Colonic mucosa (tissue), 4 donors: ENCODE measurements at regions not wholly inside any gene's neighbourhood (a gene's known extent, or its start where the extent isn't known, plus 50 kb on each side); places are given as distances from the start of the nearest gene placed in this dataset.
A peak's percentile ranks its signal among the peaks of the same experiment; 100 is the strongest.

Experiments
- DNase-seq: peaks from one replicate; pipeline ENCODE4 v3.0.0-alpha.2; 2020
- H3K27ac ChIP-seq: fragments of 200-600 bp; one replicate; pipeline ENCODE4 v1.8.0; 2021
- H3K27me3 ChIP-seq: fragments of 200-600 bp; one replicate; pipeline ENCODE4 v1.8.0; 2021
- H3K36me3 ChIP-seq: fragments of 200-600 bp; one replicate; pipeline ENCODE4 v1.8.0; 2021
- H3K4me1 ChIP-seq: fragments of 200-600 bp; one replicate; pipeline ENCODE4 v1.8.0; 2021; ENCODE audit warnings: mild to moderate bottlenecking
- H3K4me3 ChIP-seq: fragments of 200-600 bp; one replicate; pipeline ENCODE4 v1.8.0; 2021
- H3K9ac ChIP-seq, 2 donors: one replicate each; pipeline ENCODE4 v1.7.0; 2013; ENCODE audit warnings: control low read depth in 2 of 2, low read depth in 2 of 2, low read length in 2 of 2
- H3K9me3 ChIP-seq: fragments of 200-600 bp; one replicate; pipeline ENCODE4 v1.8.0; 2021
- CTCF ChIP-seq: fragments of 200-600 bp; IDR thresholded peaks from one replicate; pipeline ENCODE4 v1.8.0; 2022; ENCODE audit warnings: antibody characterized with exemption, mild to moderate bottlenecking
- intact Hi-C: fragments of 100-400 bp; cut with DNase I; formaldehyde crosslinking; loops from one replicate; pipeline ENCODE4 v1.14.1; 2022
- donor health status: healthy.
- donor health status: DM: no; HTN: no; CAD: no.
- donor health status: DM: no; HTN: no; CAD: no.

GRCh38 chr1:88462096-88462487, 222.0 kb upstream of the PKN2 start:
- intact Hi-C loops, result no loop called here
- H3K9me3 ChIP-seq, result no peaks in the 10 kb centered on the region
- H3K27ac ChIP-seq, result no peak overlapping the region
- no peak for DNase-seq
- no peaks in the 10 kb centered on the region for H3K36me3 ChIP-seq
- peak overlapping the region; percentile 16 for H3K4me3 ChIP-seq
- H3K27me3 ChIP-seq, result no peaks in the 10 kb centered on the region
- TF ChIP-seq CTCF, result no peak
- no peaks in the 10 kb centered on the region for H3K4me1 ChIP-seq
- H3K9ac ChIP-seq, result no peak overlapping the region

DNA sequence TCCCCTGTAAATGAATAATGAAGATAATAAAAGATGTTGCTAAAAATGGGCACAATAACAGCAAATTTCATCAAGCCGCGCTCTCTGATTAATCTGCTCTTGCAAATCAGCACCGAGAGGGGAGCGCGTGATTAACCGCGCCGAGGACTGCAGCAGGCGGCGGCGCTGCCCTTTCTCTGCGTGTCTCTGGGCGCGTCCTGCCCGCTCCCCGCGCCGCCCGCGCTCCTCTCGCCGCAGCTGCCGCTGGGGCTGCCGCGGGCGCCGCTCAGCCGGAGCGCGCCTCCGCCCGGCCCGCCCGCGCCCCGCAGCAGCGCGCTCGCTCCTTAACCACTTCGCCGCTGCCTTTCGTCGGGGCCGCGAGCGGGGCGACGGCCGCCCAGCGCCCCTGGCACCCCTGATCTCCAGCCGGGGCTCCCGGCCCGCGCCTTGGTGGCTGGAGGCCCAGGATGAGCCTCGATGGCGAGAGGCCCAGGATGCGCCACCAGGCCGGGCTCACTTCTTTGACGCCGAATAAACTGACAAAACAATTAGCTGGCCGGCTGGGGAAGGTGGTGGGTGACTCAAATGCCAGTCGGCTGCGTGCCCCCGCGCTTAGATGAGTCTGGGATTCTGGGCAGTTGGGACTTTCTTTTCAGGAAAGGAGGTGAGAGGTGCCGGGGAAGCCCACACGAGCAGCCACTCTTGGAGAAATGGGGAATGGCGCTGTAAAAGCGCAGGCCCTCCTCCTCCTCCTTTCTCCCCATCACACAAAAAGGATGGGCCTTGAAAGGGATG, 221.4 kb upstream of the PKN2 start:
- Histone ChIP-seq H3K36me3 (no peaks in the 10 kb centered on the region), H3K27ac (no peak overlapping the region)

DNA sequence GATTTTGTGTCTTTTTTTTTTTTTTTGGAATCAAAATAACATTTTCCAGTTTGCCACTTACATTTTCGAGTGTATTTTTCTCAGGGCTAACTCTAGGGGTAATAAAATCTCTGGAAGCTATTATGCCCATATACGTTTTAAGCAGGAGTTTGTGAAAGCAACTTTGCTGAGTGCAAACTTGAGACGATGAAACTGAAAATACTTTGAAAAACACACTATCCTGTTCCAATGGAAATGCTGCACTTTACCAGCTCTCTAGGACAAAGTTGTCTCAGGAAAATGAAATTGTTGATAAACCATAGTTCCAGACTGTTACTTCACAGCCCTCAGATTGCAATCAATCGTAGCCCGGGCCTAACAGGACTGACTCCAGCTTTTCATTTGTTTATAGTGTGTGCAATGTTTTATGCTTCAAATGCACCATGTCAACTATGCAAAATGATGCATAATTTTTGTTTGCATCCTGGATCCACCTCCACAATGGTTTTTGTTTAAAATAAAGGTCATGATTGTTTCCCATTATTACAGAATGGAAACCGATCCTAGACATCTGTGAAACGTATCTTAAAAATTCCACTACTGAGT, 220.6 kb upstream of the PKN2 start:
- H3K4me1 ChIP-seq, result no peaks in the 10 kb centered on the region
- H3K27me3 ChIP-seq, result no peaks in the 10 kb centered on the region
- no peaks in the 10 kb centered on the region for H3K36me3 ChIP-seq
- intact Hi-C loops, result no loop called here
- TF ChIP-seq CTCF, result no peak
- DNase-seq, result no peak
- no peaks in the 10 kb centered on the region for H3K9me3 ChIP-seq
- no peak overlapping the region for H3K9ac ChIP-seq
- no peak overlapping the region for H3K27ac ChIP-seq
- no peak overlapping the region for H3K4me3 ChIP-seq

More for the DNA sequence above, 221.4 kb upstream of the PKN2 start:
- no peaks in the 10 kb centered on the region for H3K9me3 ChIP-seq
- no peak for DNase-seq
- intact Hi-C loops, result no loop called here
- peak overlapping the region in 1 of 2 donors; percentile 66 for H3K9ac ChIP-seq
- H3K4me3 ChIP-seq, result peak overlapping the region; percentile 16
- no peaks in the 10 kb centered on the region for H3K4me1 ChIP-seq
- TF ChIP-seq CTCF, result no peak
- no peaks in the 10 kb centered on the region for H3K27me3 ChIP-seq

GRCh38 chr1:88466011-88466410, 218.1 kb upstream of the PKN2 start:
- H3K4me1 ChIP-seq, result no peaks in the 10 kb centered on the region
- H3K27me3 ChIP-seq, result no peaks in the 10 kb centered on the region
- H3K4me3 ChIP-seq, result no peak overlapping the region
- no peak for DNase-seq
- H3K27ac ChIP-seq, result no peak overlapping the region
- H3K9me3 ChIP-seq, result no peaks in the 10 kb centered on the region
- H3K36me3 ChIP-seq, result no peaks in the 10 kb centered on the region
- no peak overlapping the region for H3K9ac ChIP-seq
- no peak for TF ChIP-seq CTCF
- intact Hi-C loops, result no loop called here

- DNase-seq, result no peak
These were observed 217.0 kb upstream of the PKN2 start for GRCh38 chr1:88466899-88467580.

More at GRCh38 chr1:88466899-88467580, 217.0 kb upstream of the PKN2 start:
- H3K4me3 ChIP-seq, result no peak overlapping the region
- H3K4me1 ChIP-seq, result no peaks in the 10 kb centered on the region
- no peak for TF ChIP-seq CTCF
- H3K27me3 ChIP-seq, result no peaks in the 10 kb centered on the region
- H3K27ac ChIP-seq, result no peak overlapping the region
- H3K9me3 ChIP-seq, result no peaks in the 10 kb centered on the region
- no peak overlapping the region for H3K9ac ChIP-seq
- intact Hi-C loops, result no loop called here
- H3K36me3 ChIP-seq, result no peaks in the 10 kb centered on the region
